AG10803 (cell line): ENCODE measurements at regions not wholly inside any gene's neighbourhood (a gene's known extent, or its start where the extent isn't known, plus 50 kb on each side); places are given as distances from the start of the nearest gene placed in this dataset.

Experiments
- DNase-seq: peaks from one replicate; pipeline ENCODE4 v3.0.0; 2010; ENCODE audit warnings: low read depth
- H3K4me3 ChIP-seq: 2 replicates; pipeline ENCODE4 v1.5.1; 2011; ENCODE audit warnings: mild to moderate bottlenecking, low read length, control low read depth
- TF ChIP-seq, protein P1 (sequence below): conservative IDR thresholded peaks from 2 replicates; pipeline ENCODE4 v1.5.1; 2011; ENCODE audit warnings: mild to moderate bottlenecking, low read length, control low read depth, inconsistent platforms

DNA sequence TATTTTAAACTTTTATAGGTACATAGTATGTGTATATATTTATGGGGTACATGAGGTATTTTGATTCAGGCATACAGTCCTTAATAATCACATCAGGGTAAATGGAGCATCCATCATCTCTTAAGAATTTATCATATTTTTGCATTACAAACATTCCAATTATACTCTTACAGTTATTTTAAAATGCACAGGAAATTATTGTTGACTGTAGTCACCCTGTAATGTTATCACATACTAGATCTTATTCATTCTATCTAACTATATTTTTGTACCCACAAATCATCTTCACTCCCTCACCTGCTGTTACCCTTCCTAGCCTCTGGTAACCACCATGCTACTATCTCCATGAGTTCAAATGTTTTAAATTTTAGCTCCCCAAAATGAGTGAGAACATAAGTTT, 56.3 kb upstream of the FAM3C start:
- TF ChIP-seq, protein P1, sequence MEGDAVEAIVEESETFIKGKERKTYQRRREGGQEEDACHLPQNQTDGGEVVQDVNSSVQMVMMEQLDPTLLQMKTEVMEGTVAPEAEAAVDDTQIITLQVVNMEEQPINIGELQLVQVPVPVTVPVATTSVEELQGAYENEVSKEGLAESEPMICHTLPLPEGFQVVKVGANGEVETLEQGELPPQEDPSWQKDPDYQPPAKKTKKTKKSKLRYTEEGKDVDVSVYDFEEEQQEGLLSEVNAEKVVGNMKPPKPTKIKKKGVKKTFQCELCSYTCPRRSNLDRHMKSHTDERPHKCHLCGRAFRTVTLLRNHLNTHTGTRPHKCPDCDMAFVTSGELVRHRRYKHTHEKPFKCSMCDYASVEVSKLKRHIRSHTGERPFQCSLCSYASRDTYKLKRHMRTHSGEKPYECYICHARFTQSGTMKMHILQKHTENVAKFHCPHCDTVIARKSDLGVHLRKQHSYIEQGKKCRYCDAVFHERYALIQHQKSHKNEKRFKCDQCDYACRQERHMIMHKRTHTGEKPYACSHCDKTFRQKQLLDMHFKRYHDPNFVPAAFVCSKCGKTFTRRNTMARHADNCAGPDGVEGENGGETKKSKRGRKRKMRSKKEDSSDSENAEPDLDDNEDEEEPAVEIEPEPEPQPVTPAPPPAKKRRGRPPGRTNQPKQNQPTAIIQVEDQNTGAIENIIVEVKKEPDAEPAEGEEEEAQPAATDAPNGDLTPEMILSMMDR: no peak
- H3K4me3 ChIP-seq: no peak overlapping the region
- DNase-seq: no peak

DNA sequence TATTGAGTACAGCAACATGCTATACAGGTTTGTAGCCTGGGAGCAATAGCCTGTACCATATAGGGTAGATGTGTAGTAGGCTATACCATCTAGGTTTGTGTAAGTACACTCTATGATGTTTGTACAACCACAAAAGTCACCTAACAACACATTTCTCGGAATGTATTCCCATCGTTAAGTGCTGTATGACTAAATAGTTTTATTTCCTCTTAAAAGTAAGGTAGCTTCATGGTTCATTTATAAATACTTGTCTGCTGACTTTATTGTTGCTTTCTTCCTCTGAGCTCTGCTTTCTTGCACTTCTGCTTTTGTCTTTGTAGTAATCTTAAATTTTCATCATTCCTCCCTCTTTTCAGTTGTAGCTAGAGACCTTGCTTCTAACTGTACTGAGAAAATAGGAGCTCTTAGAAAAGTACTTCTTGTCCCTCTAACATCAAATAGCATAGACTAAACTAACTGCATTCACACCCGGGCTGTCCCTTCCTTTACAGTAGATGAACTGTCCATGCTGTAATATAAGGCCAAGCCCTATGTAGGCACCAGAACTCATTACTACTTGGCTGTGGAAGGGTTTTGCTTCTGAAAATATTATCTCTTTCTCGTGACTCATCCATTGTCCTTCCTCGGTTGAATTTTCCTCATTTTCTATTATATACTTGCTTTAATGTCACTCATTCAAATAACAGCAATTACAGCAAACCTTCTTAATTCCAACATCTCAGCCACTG, 55.4 kb upstream of the FAM3C start:
- H3K4me3 ChIP-seq: no peak overlapping the region
- TF ChIP-seq, protein P1: no peak
- DNase-seq: no peak

DNA sequence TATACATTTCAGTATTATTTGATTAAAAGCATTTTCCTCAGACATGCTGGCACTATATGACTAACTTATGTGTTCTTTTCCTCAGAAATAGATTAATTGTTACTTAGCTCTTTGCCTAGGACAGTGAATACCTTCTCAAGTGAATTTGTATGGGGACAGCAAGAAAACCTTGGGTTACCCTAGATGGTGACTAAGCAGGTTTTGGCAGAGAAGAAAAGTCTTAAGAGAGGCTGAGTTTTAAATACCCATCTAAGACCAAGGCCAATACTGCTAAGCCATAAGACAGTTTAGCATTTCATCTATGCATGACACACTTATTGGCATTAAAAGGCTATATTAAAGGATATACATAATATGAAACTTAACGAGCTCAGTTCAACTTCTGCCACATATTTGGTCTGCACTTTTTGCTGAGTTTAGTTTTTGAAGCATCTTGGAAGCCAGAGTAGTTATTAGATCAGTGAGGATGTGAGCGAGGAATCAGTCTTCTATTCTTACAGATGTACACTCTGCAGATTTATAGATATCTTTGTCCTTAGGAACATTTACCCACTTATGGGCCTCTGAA, 54.6 kb upstream of the FAM3C start:
- TF ChIP-seq, protein P1: no peak
- DNase-seq: no peak
- no peak overlapping the region for H3K4me3 ChIP-seq

DNA sequence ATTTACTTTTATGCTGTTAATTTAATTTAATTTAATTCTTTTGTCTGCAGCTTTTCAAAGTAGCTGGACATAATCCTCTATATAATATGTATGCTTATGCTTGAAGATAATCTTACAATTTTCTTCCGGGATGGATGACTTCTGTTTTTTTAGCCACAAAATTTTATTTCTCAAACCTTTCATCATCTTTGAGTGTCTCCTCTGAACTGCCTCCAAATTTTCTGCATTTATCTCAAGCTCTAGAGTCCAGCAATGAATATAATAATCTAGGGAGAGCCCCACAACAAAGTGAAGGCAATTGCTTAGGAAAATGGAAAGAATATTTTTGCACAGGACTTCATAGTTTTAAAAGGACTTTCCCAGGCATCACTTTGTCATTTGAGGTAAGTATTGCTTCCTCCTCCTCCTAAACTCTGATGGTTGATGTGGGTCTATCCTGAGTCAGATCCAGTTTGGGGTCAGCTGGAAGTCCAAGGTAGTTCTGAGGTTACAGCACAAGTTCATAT, 53.7 kb upstream of the FAM3C start:
- DNase-seq: no peak
- TF ChIP-seq, protein P1: no peak
- no peak overlapping the region for H3K4me3 ChIP-seq

DNA sequence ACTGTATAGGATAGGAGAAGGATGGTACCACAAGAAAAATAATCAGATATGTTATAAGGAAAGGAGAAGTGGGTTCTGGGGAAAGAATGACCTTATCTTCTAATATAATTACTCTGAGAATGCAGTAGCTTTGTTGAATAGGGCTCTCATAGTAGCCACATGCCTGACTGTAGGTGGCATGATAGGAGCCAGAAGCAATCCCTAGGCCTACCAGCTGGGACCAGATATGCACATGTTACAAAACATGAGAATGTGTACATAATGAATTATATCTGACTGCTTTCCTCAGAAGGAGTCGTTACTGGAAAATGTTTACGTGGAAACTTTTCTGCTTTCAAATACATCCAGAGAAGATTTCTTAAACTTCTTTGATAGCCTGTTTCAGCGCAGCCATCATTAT, 53.2 kb upstream of the FAM3C start:
- peak; percentile 28 for DNase-seq
- H3K4me3 ChIP-seq: no peak overlapping the region
- TF ChIP-seq, protein P1: peak; percentile 24

DNA sequence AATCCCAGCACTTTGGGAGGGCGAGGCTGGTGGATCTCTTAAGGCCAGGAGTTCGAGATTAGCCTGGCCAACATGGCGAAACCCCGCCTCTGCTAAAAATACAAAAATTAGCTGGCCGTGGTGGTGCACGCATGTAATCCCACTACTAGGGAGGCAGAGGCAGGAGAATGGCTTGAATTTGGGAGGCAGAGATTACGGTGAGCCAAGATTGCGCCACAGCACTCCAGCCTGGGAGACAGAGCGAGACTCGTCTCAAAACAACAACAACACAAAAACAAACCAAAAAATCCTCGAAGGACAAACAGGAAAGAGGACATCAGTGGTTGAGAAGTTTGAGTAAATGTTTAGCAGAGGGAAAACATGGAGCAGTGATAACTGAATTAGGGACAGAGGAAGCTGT, 52.3 kb upstream of the FAM3C start:
- TF ChIP-seq, protein P1: no peak
- H3K4me3 ChIP-seq: no peak overlapping the region
- DNase-seq: no peak

DNA sequence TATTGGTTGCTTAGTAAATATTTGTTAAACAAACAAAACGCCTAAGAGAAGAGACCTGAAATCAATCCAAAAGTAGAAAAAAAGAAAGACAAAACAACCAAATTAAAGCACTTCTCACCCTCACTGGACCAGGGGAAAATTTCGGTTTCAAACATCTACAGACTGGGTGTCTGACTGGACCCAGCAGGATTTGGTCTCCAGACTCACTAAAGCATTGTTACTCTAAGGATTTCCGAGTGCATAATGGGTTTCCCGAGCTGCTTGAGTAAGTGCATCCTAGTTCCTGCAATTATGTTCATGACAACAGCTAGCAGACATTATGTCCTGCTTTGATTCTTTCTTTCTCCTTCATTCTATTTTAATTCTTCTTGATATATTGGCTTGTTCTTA, 51.8 kb upstream of the FAM3C start:
- DNase-seq: no peak
- TF ChIP-seq, protein P1: no peak
- H3K4me3 ChIP-seq: no peak overlapping the region
